H1 (cell line): ENCODE measurements at regions not wholly inside any gene's neighbourhood (a gene's known extent, or its start where the extent isn't known, plus 50 kb on each side); places are given as distances from the start of the nearest gene placed in this dataset.

Source experiments
- CTCF ChIA-PET: fragments of 300-600 bp; sonication (Branson Sonifier 250); formaldehyde crosslinking; loops from one replicate; lab custom pipeline; 2021; ENCODE audit not compliant: partially characterized antibody; lab: Charles Lee
- POLR2A ChIA-PET: fragments of 300-600 bp; sonication (Branson Sonifier 250); formaldehyde crosslinking; loops from one replicate; lab custom pipeline; 2021; ENCODE audit warnings: inconsistent platforms; ENCODE audit not compliant: partially characterized antibody; lab: Charles Lee
- DNase-seq, 2 experiments: peaks; one replicate each; pipeline versions ENCODE4 v3.0.0 to v3.0.0-alpha.2; 2010 to 2022; ENCODE audit warnings: low spot score in 2 of 2, low read depth in 1 of 2, mixed read lengths in 1 of 2
- FAIRE-seq: peaks from 2 replicates; lab custom pipeline; 2011; peaks lifted over from hg19 to GRCh38; lab: Jason Lieb, UNC
- H2AFZ ChIP-seq: 2 replicates; pipeline ENCODE4 v1.8.1; 2012; ENCODE audit warnings: low read length, inconsistent platforms
- H2AK5ac ChIP-seq: 2 replicates; pipeline ENCODE4 v1.6.1; 2013; ENCODE audit warnings: low read depth, low read length
- H2BK120ac ChIP-seq: replicated peaks from 2 replicates; pipeline ENCODE3; 2013; ENCODE audit warnings: low read depth, low read length, inconsistent platforms
- H2BK12ac ChIP-seq: 2 replicates; pipeline ENCODE4 v1.6.1; 2013; ENCODE audit warnings: low read depth, low read length
- H2BK15ac ChIP-seq: 2 replicates; pipeline ENCODE4 v1.6.1; 2013; ENCODE audit warnings: low read length
- H2BK20ac ChIP-seq: 2 replicates; pipeline ENCODE4 v1.6.1; 2013; ENCODE audit warnings: low read length
- H2BK5ac ChIP-seq: 2 replicates; pipeline ENCODE4 v1.6.1; 2013; ENCODE audit warnings: low read depth, low read length
- H3K14ac ChIP-seq: 2 replicates; pipeline ENCODE4 v1.6.1; 2013; ENCODE audit warnings: inconsistent platforms; ENCODE audit not compliant: insufficient read length
- H3K18ac ChIP-seq: 2 replicates; pipeline ENCODE4 v1.6.1; 2013; ENCODE audit warnings: low read length; ENCODE audit errors: extremely low read depth
- H3K23ac ChIP-seq: 2 replicates; pipeline ENCODE4 v1.6.1; 2013; ENCODE audit warnings: inconsistent platforms; ENCODE audit not compliant: insufficient read length
- H3K23me2 ChIP-seq: 2 replicates; pipeline ENCODE4 v1.6.1; 2013; ENCODE audit warnings: low read depth, low read length
- H3K27ac ChIP-seq: 2 replicates; pipeline ENCODE4 v1.6.1; 2011; ENCODE audit warnings: low read depth, low read length, inconsistent platforms
- H3K27me3 ChIP-seq, 4 experiments: replicated peaks in 1 of 4; 1 replicate in 1 of 4; 2 replicates in 3 of 4; pipeline versions ENCODE4 v1.6.1 to v1.8.1; 2011 to 2013; ENCODE audit warnings: low read length in 3 of 4, mild to moderate bottlenecking in 3 of 4, inconsistent platforms in 2 of 4, mixed read lengths in 2 of 4, moderate library complexity in 1 of 4; ENCODE audit not compliant: control insufficient read depth in 3 of 4, insufficient read depth in 3 of 4; ENCODE audit errors: extremely low read depth in 1 of 4
- H3K36me3 ChIP-seq, 4 experiments: 2 replicates each; pipeline versions ENCODE4 v1.6.1 to v1.8.1; 2011 to 2013; ENCODE audit warnings: mild to moderate bottlenecking in 4 of 4, low read length in 3 of 4, moderate library complexity in 2 of 4, control low read depth in 1 of 4, inconsistent platforms in 1 of 4; ENCODE audit not compliant: insufficient read depth in 4 of 4, control insufficient read depth in 2 of 4
- H3K4ac ChIP-seq: replicated peaks from 2 replicates; pipeline ENCODE3; 2013; ENCODE audit warnings: low read length, low read depth, mixed read lengths, inconsistent platforms; ENCODE audit not compliant: insufficient read length
- H3K4me1 ChIP-seq, 4 experiments: replicated peaks in 1 of 4; 1 replicate in 1 of 4; 2 replicates in 3 of 4; pipeline versions ENCODE4 v1.6.1 to v1.8.1; 2011 to 2013; ENCODE audit warnings: low read length in 3 of 4, inconsistent platforms in 2 of 4, mixed read lengths in 1 of 4; ENCODE audit not compliant: insufficient read depth in 4 of 4, control insufficient read depth in 3 of 4
- H3K4me2 ChIP-seq, 2 experiments: 2 replicates each; pipeline versions ENCODE4 v1.6.1 to v1.8.1; 2011 to 2013; ENCODE audit warnings: low read depth in 2 of 2, low read length in 2 of 2, control low read depth in 1 of 2, inconsistent platforms in 1 of 2, mild to moderate bottlenecking in 1 of 2; ENCODE audit not compliant: insufficient read depth in 1 of 2
- H3K4me3 ChIP-seq, 4 experiments: fragments of 200-600, 300-600 bp in 1 of 4; sonication (generic), shearing (Covaris generic), sonication (Bioruptor Twin) in 1 of 4; 2 replicates each; pipeline versions ENCODE4 v1.5.1 to v1.8.1; 2011 to 2016; ENCODE audit warnings: low read length in 4 of 4, low read depth in 3 of 4, control low read depth in 2 of 4, inconsistent platforms in 2 of 4, mild to moderate bottlenecking in 2 of 4, mixed read lengths in 1 of 4, moderate library complexity in 1 of 4; ENCODE audit not compliant: insufficient read depth in 2 of 4; ENCODE audit errors: extremely low read depth in 1 of 4
- H3K56ac ChIP-seq: replicated peaks from 2 replicates; pipeline ENCODE3; 2013; ENCODE audit warnings: low read depth, mild to moderate bottlenecking, mixed read lengths, low read length, inconsistent platforms; ENCODE audit not compliant: insufficient read length
- H3K79me1 ChIP-seq: 2 replicates; pipeline ENCODE4 v1.6.1; 2013; ENCODE audit warnings: low read depth, low read length, control low read depth
- H3K79me2 ChIP-seq, 2 experiments: 2 replicates each; pipeline versions ENCODE4 v1.6.1 to v1.8.1; 2012 to 2013; ENCODE audit warnings: low read length in 2 of 2, mild to moderate bottlenecking in 2 of 2, inconsistent platforms in 1 of 2; ENCODE audit not compliant: insufficient read depth in 2 of 2, control insufficient read depth in 1 of 2
- H3K9ac ChIP-seq, 4 experiments: replicated peaks in 1 of 4; 1 replicate in 1 of 4; 2 replicates in 3 of 4; pipeline versions ENCODE4 v1.6.1 to v1.8.1; 2011 to 2013; ENCODE audit warnings: low read depth in 3 of 4, low read length in 3 of 4, control low read depth in 2 of 4, mild to moderate bottlenecking in 2 of 4, moderate library complexity in 2 of 4, inconsistent platforms in 1 of 4; ENCODE audit errors: extremely low read depth in 1 of 4
- H3K9me3 ChIP-seq, 2 experiments: 2 replicates each; pipeline versions ENCODE4 v1.6.1 to v1.8.1; 2012 to 2013; ENCODE audit warnings: mild to moderate bottlenecking in 2 of 2, moderate library complexity in 2 of 2, control low read depth in 1 of 2, inconsistent platforms in 1 of 2, low read depth in 1 of 2, low read length in 1 of 2, mixed read lengths in 1 of 2; ENCODE audit not compliant: insufficient read depth in 2 of 2
- H4K20me1 ChIP-seq, 2 experiments: replicated peaks in 1 of 2; 2 replicates each; pipeline versions ENCODE3 to v1.8.1; 2011 to 2013; ENCODE audit warnings: inconsistent platforms in 2 of 2, low read length in 2 of 2, mild to moderate bottlenecking in 1 of 2; ENCODE audit not compliant: insufficient read depth in 2 of 2, control insufficient read depth in 1 of 2
- H4K5ac ChIP-seq: 2 replicates; pipeline ENCODE4 v1.6.1; 2013; ENCODE audit warnings: low read length, low read depth, mixed read lengths, inconsistent platforms; ENCODE audit not compliant: insufficient read length
- H4K8ac ChIP-seq: 2 replicates; pipeline ENCODE4 v1.8.0; 2013; ENCODE audit warnings: mild to moderate bottlenecking, moderate library complexity, low read length, inconsistent platforms; ENCODE audit not compliant: insufficient read depth; ENCODE audit errors: extremely low read depth
- H4K91ac ChIP-seq: replicated peaks from 2 replicates; pipeline ENCODE3; 2013; ENCODE audit warnings: low read length, mixed read lengths, inconsistent platforms; ENCODE audit not compliant: insufficient read length
- ASH2L ChIP-seq: fragments of 200-600, 300-600 bp; sonication (generic); IDR thresholded peaks from one replicate; pipeline ENCODE4 v1.7.1; 2017; ENCODE audit warnings: low read length
- ATF2 ChIP-seq: IDR thresholded peaks from 2 replicates; pipeline ENCODE4 v1.6.1; 2012; ENCODE audit warnings: low read length, inconsistent platforms
- BRCA1 ChIP-seq: IDR thresholded peaks from 2 replicates; pipeline ENCODE4 v1.6.1; 2012; ENCODE audit warnings: low read depth, low read length, improper control_type of control experiment
- CEBPB ChIP-seq: IDR thresholded peaks from 2 replicates; pipeline ENCODE4 v1.6.1; 2012; ENCODE audit warnings: low read depth, low read length
- HDAC2 ChIP-seq, 2 experiments: fragments of 300-600 bp in 1 of 2; sonication (generic) in 1 of 2; IDR thresholded peaks; 2 replicates each; pipeline ENCODE4 v1.6.1; 2011 to 2012; ENCODE audit warnings: low read depth in 2 of 2, low read length in 2 of 2, mild to moderate bottlenecking in 2 of 2, moderate library complexity in 2 of 2, borderline replicate concordance in 1 of 2, inconsistent platforms in 1 of 2
- HDAC6 ChIP-seq: IDR thresholded peaks from one replicate; pipeline ENCODE4 v1.7.1; 2012; ENCODE audit warnings: low read depth, mild to moderate bottlenecking, inconsistent platforms, low read length, moderate library complexity
- KDM1A ChIP-seq: fragments of 200-600, 300-600 bp; sonication (generic); IDR thresholded peaks from 2 replicates; pipeline ENCODE4 v1.7.1; 2016; ENCODE audit warnings: mild to moderate bottlenecking, low read length, borderline replicate concordance
- KDM4A ChIP-seq: IDR thresholded peaks from one replicate; pipeline ENCODE4 v1.7.1; 2012; ENCODE audit warnings: low read depth, mild to moderate bottlenecking, moderate library complexity, low read length, inconsistent platforms; ENCODE audit not compliant: severe bottlenecking
- POU5F1 ChIP-seq: IDR thresholded peaks from 2 replicates; pipeline ENCODE4 v1.6.1; 2011; ENCODE audit warnings: low read depth, mild to moderate bottlenecking, low read length, moderate library complexity
- RBBP5 ChIP-seq: IDR thresholded peaks from 2 replicates; pipeline ENCODE4 v1.7.1; 2012; ENCODE audit warnings: low read depth, mild to moderate bottlenecking, inconsistent platforms, low read length, moderate library complexity, borderline replicate concordance
- RFX5 ChIP-seq: IDR thresholded peaks from 2 replicates; pipeline ENCODE4 v1.6.1; 2011; ENCODE audit warnings: low read depth, low read length, improper control_type of control experiment, borderline replicate concordance
- SIX5 ChIP-seq: IDR thresholded peaks from 2 replicates; pipeline ENCODE4 v1.6.1; 2011; ENCODE audit warnings: mild to moderate bottlenecking, low read depth, low read length
- SRF ChIP-seq: IDR thresholded peaks from 2 replicates; pipeline ENCODE4 v1.6.1; 2011; ENCODE audit warnings: mild to moderate bottlenecking, low read depth, low read length, moderate library complexity
- TEAD4 ChIP-seq: IDR thresholded peaks from 2 replicates; pipeline ENCODE4 v1.6.1; 2012; ENCODE audit warnings: low read depth, low read length, inconsistent platforms, mixed read lengths
- YY1 ChIP-seq: IDR thresholded peaks from 2 replicates; pipeline ENCODE4 v1.6.1; 2011; ENCODE audit warnings: low read depth, mild to moderate bottlenecking, low read length
- WGBS, 2 experiments: shearing (Covaris generic) in 1 of 2; methylation state at CpG; one replicate each; pipeline versions ENCODE4 v1.1.6 to v1.1.7; 2013 to 2015; ENCODE audit warnings: low lambda C conversion rate in 2 of 2, mixed read lengths in 2 of 2, inconsistent platforms in 1 of 2, low coverage in 1 of 2, missing lambda C conversion rate in 1 of 2; ENCODE audit not compliant: insufficient replicate concordance in 2 of 2, insufficient coverage in 1 of 2, insufficient read length in 1 of 2; ENCODE audit errors: extremely low coverage in 1 of 2, missing lambda C conversion rate in 1 of 2; 5-methylcytosine and 5-hydroxymethylcytosine counted together

- no peak for DNase-seq
- Histone ChIP-seq H3K4me1 (no peaks in the 10 kb centered on the region), H2BK5ac (no peak overlapping the region), H3K4me3 (no peak overlapping the region), H4K20me1 (no peaks in the 10 kb centered on the region), H2AFZ (peak overlapping the region; percentile 74; the same call in 1 of the 2 replicates), H4K8ac (no peak overlapping the region), H3K14ac (no peak overlapping the region), H2AK5ac (no peak overlapping the region), H3K27ac (no peak overlapping the region), H3K79me1 (no peaks in the 10 kb centered on the region), H3K4ac (no peak overlapping the region), H3K23ac (no peak overlapping the region), H4K5ac (no peak overlapping the region), H3K56ac (no peak overlapping the region), H2BK15ac (no peak overlapping the region), H4K91ac (no peak overlapping the region), H3K79me2 (no peaks in the 10 kb centered on the region), H3K9me3 (no peaks in the 10 kb centered on the region), H3K18ac (no peak overlapping the region), H3K4me2 (no peak overlapping the region), H3K23me2 (no peaks in the 10 kb centered on the region), H2BK120ac (no peak overlapping the region), H3K9ac (no peak overlapping the region), H2BK12ac (no peak overlapping the region), H2BK20ac (no peak overlapping the region), H3K27me3 (no peaks in the 10 kb centered on the region), H3K36me3 (no peaks in the 10 kb centered on the region)
- FAIRE-seq: no peak
- ChIA-PET POLR2A (no interaction called here), CTCF (no interaction called here)
- WGBS, 2 experiments: 50 to 100% methylated on average over 1 of the region's 1 CpG
- TF ChIP-seq HDAC6 (no peak), RBBP5 (no peak), POU5F1 (no peak), RFX5 (no peak), SIX5 (no peak), SRF (no peak), BRCA1 (no peak), YY1 (no peak), KDM4A (no peak), CEBPB (no peak), HDAC2 (IDR thresholded peaks at IDR 0.05; ENCODE audit: borderline replicate concordance in 1 of 2, low read depth in 2 of 2, low read length in 2 of 2) (no peak), KDM1A (no peak), ATF2 (no peak), ASH2L (no peak), TEAD4 (no peak)
Observed at GRCh38 chr5:26749829-26750228, 288.6 kb downstream of the CDH9 start.
